Common myeloid progenitor, CD34-positive (primary cell): ENCODE measurements at regions not wholly inside any gene's neighbourhood (a gene's known extent, or its start where the extent isn't known, plus 50 kb on each side); places are given as distances from the start of the nearest gene placed in this dataset.
"Not testable (repeated sequence)": the region's sequence is repeated elsewhere in the genome, so short reads cannot be mapped to it uniquely, and the experiment has no call there.

Source experiments
- CTCF ChIA-PET: fragments of 350-600 bp; sonication (Branson Sonifier 250); formaldehyde crosslinking; loops from one replicate; lab custom pipeline; 2021; ENCODE audit warnings: antibody characterized with exemption; lab: Charles Lee
- POLR2A ChIA-PET: fragments of 350-600 bp; sonication (Branson Sonifier 250); formaldehyde crosslinking; loops from one replicate; lab custom pipeline; 2021; ENCODE audit warnings: antibody characterized with exemption; lab: Charles Lee
- DNase-seq, 3 donors: peaks; one replicate each; pipeline versions ENCODE4 v3.0.0 to v3.0.0-alpha.2; 2013
- H3K27ac ChIP-seq, 2 experiments: 1 replicate in 1 of 2; 2 replicates in 1 of 2; pipeline ENCODE4 v1.7.0; 2013; ENCODE audit warnings: inconsistent platforms in 2 of 2, low read length in 2 of 2, mild to moderate bottlenecking in 2 of 2, low read depth in 1 of 2, moderate library complexity in 1 of 2; ENCODE audit not compliant: severe bottlenecking in 2 of 2, insufficient read depth in 1 of 2, poor library complexity in 1 of 2
- H3K27me3 ChIP-seq, 5 experiments: replicated peaks in 2 of 5; 1 replicate in 3 of 5; 2 replicates in 2 of 5; pipeline versions ENCODE4 v1.6.1 to v1.7.0; 2013; ENCODE audit warnings: low read length in 4 of 5, mild to moderate bottlenecking in 2 of 5, moderate library complexity in 2 of 5, inconsistent platforms in 1 of 5; ENCODE audit not compliant: insufficient read depth in 5 of 5, control insufficient read depth in 4 of 5
- H3K36me3 ChIP-seq, 4 experiments: 1 replicate in 2 of 4; 2 replicates in 2 of 4; pipeline versions ENCODE4 v1.6.1 to v1.7.0; 2013; ENCODE audit warnings: low read length in 3 of 4, control low read depth in 1 of 4, mild to moderate bottlenecking in 1 of 4; ENCODE audit not compliant: control insufficient read depth in 4 of 4, insufficient read depth in 4 of 4
- H3K4me1 ChIP-seq, 4 experiments: 1 replicate in 3 of 4; 2 replicates in 1 of 4; pipeline versions ENCODE4 v1.6.1 to v1.7.1; 2013; ENCODE audit warnings: low read length in 3 of 4, mild to moderate bottlenecking in 3 of 4, control low read depth in 1 of 4, inconsistent platforms in 1 of 4, moderate library complexity in 1 of 4; ENCODE audit not compliant: control insufficient read depth in 4 of 4, insufficient read depth in 4 of 4; ENCODE audit errors: control extremely low read depth in 1 of 4
- H3K4me3 ChIP-seq, 7 experiments: 1 replicate in 4 of 7; 2 replicates in 3 of 7; pipeline versions ENCODE4 v1.5.1 to v1.7.0; 2013; ENCODE audit warnings: mild to moderate bottlenecking in 7 of 7, low read length in 6 of 7, moderate library complexity in 6 of 7, inconsistent platforms in 2 of 7, low read depth in 2 of 7, control low read depth in 1 of 7; ENCODE audit not compliant: insufficient read depth in 4 of 7, control insufficient read depth in 1 of 7; ENCODE audit errors: extremely low read depth in 1 of 7
- H3K9me3 ChIP-seq, 5 experiments: 1 replicate in 4 of 5; 2 replicates in 1 of 5; pipeline versions ENCODE4 v1.6.1 to v1.7.1; 2013; ENCODE audit warnings: low read length in 4 of 5, mild to moderate bottlenecking in 2 of 5, inconsistent platforms in 1 of 5, low read depth in 1 of 5, moderate library complexity in 1 of 5; ENCODE audit not compliant: control insufficient read depth in 4 of 5, insufficient read depth in 2 of 5; ENCODE audit errors: control extremely low read depth in 1 of 5
- WGBS: methylation state at CpG from one replicate; pipeline ENCODE4 v1.1.5; 2013; ENCODE audit not compliant: insufficient coverage; 5-methylcytosine and 5-hydroxymethylcytosine counted together

- WGBS = 91% methylated on average over 7 of the region's 13 CpGs
- H3K27me3 ChIP-seq, H3K4me3 ChIP-seq, H3K27ac ChIP-seq, H3K36me3 ChIP-seq, DNase-seq, POLR2A ChIA-PET, CTCF ChIA-PET, H3K9me3 ChIP-seq, H3K4me1 ChIP-seq: not testable (repeated sequence)
These were observed 93.3 kb downstream of the ANKRD30BL start for GRCh38 chr2:132068407-132068806.

GRCh38 chr2:132065391-132065790 lies 96.4 kb downstream of the ANKRD30BL start:
- H3K36me3 ChIP-seq, POLR2A ChIA-PET, H3K4me1 ChIP-seq, CTCF ChIA-PET, H3K27me3 ChIP-seq, H3K27ac ChIP-seq, H3K4me3 ChIP-seq, H3K9me3 ChIP-seq: not testable (repeated sequence)
- DNase-seq = peak in 1 of 3 donors; percentile 0
- WGBS = no CpG with 5 or more reads among the region's 2 CpGs

GRCh38 chr2:132039609-132040236 lies 122.0 kb downstream of the ANKRD30BL start:
- POLR2A ChIA-PET, H3K27ac ChIP-seq, CTCF ChIA-PET, H3K4me3 ChIP-seq, H3K4me1 ChIP-seq, DNase-seq, H3K9me3 ChIP-seq, H3K36me3 ChIP-seq: not testable (repeated sequence)
- peaks cover 2 to 52% (median 6%) of the 10 kb centered on the region in 5 experiments for H3K27me3 ChIP-seq
- 71% methylated on average over 1 of the region's 5 CpGs for WGBS

GRCh38 chr2:132038883-132039235 lies 122.9 kb downstream of the ANKRD30BL start:
- H3K9me3 ChIP-seq, DNase-seq, CTCF ChIA-PET, POLR2A ChIA-PET, H3K36me3 ChIP-seq, H3K27ac ChIP-seq, H3K4me1 ChIP-seq: not testable (repeated sequence)
- no CpG with 5 or more reads among the region's 1 CpG for WGBS
- Histone ChIP-seq H3K4me3 (peak overlapping the region in 1 of 7 experiments; percentile 16), H3K27me3 (peaks cover 2 to 52% (median 6%) of the 10 kb centered on the region in 5 experiments)

- Histone ChIP-seq H3K36me3 (no peaks in the 10 kb centered on the region), H3K4me3 (peak overlapping the region in 4 of 7 experiments; percentile 16 to 64 (median 30)), H3K27ac (no peak overlapping the region), H3K4me1 (peaks cover 0 to 10% (median 6%) of the 10 kb centered on the region in 4 experiments), H3K27me3 (peaks cover 2 to 50% (median 6%) of the 10 kb centered on the region in 5 experiments), H3K9me3 (no peaks in the 10 kb centered on the region)
- ChIA-PET CTCF (no interaction called here), POLR2A (no interaction called here)
- under 1% methylated on average over 71 of the region's 84 CpGs for WGBS
- peak in 2 of 3 donors; percentile 6 to 28 for DNase-seq
These were observed 123.4 kb downstream of the ANKRD30BL start for GRCh38 chr2:132038179-132038882.

GRCh38 chr2:132037527-132038178 lies 124.1 kb downstream of the ANKRD30BL start:
- H3K4me1 ChIP-seq = peaks cover 0 to 10% (median 6%) of the 10 kb centered on the region in 4 experiments
- no peaks in the 10 kb centered on the region for H3K9me3 ChIP-seq
- peak overlapping the region in 4 of 7 experiments; percentile 13 to 64 (median 30) for H3K4me3 ChIP-seq
- peak in 2 of 3 donors; percentile 5 to 14 for DNase-seq
- H3K36me3 ChIP-seq = no peaks in the 10 kb centered on the region
- peaks cover 2 to 50% (median 6%) of the 10 kb centered on the region in 5 experiments for H3K27me3 ChIP-seq
- POLR2A ChIA-PET = no interaction called here
- H3K27ac ChIP-seq = no peak overlapping the region
- CTCF ChIA-PET = no interaction called here
- 3% methylated on average over 41 of the region's 53 CpGs for WGBS

- 95% methylated on average over 2 of the region's 2 CpGs for WGBS
- no peak for DNase-seq
- POLR2A ChIA-PET = no interaction called here
- Histone ChIP-seq H3K4me1 (peaks cover 0 to 10% (median 6%) of the 10 kb centered on the region in 4 experiments), H3K4me3 (no peak overlapping the region), H3K27me3 (peaks cover 2 to 45% (median 6%) of the 10 kb centered on the region in 5 experiments), H3K27ac (no peak overlapping the region), H3K9me3 (no peaks in the 10 kb centered on the region), H3K36me3 (no peaks in the 10 kb centered on the region)
- CTCF ChIA-PET = no interaction called here
These were observed 127.1 kb downstream of the ANKRD30BL start for GRCh38 chr2:132034646-132035045.
